Skeletal muscle satellite cell (primary cell): ENCODE measurements at regions not wholly inside any gene's neighbourhood (a gene's known extent, or its start where the extent isn't known, plus 50 kb on each side); places are given as distances from the start of the nearest gene placed in this dataset.
"Not testable (repeated sequence)": the region's sequence is repeated elsewhere in the genome, so short reads cannot be mapped to it uniquely, and the experiment has no call there.

Experiments
- H3K27me3 ChIP-seq: 2 replicates; pipeline ENCODE4 v1.7.0; 2013; ENCODE audit warnings: low read length; ENCODE audit not compliant: control insufficient read depth, insufficient read depth
- H3K36me3 ChIP-seq: 2 replicates; pipeline ENCODE4 v1.7.0; 2013; ENCODE audit warnings: mild to moderate bottlenecking, control low read depth, low read length; ENCODE audit not compliant: insufficient read depth
- H3K4me1 ChIP-seq: 2 replicates; pipeline ENCODE4 v1.7.0; 2013; ENCODE audit warnings: low read length; ENCODE audit not compliant: control insufficient read depth, insufficient read depth
- H3K4me2 ChIP-seq: 2 replicates; pipeline ENCODE4 v1.7.0; 2013; ENCODE audit warnings: mild to moderate bottlenecking, low read length
- H3K4me3 ChIP-seq: 2 replicates; pipeline ENCODE4 v1.7.0; 2013; ENCODE audit warnings: low read length
- H3K9ac ChIP-seq: 2 replicates; pipeline ENCODE4 v1.7.0; 2013; ENCODE audit warnings: mild to moderate bottlenecking, low read depth, low read length, moderate library complexity
- H3K9me3 ChIP-seq: replicated peaks from 2 replicates; pipeline ENCODE4 v1.7.0; 2013; ENCODE audit warnings: mild to moderate bottlenecking, control low read depth, low read length

- no peaks in the 10 kb centered on the region for H3K27me3 ChIP-seq
- H3K4me1 ChIP-seq = no peaks in the 10 kb centered on the region
- no peaks in the 10 kb centered on the region for H3K36me3 ChIP-seq
- H3K9me3 ChIP-seq = no peaks in the 10 kb centered on the region
- H3K9ac ChIP-seq = no peak overlapping the region
- H3K4me2 ChIP-seq = no peak overlapping the region
- no peak overlapping the region for H3K4me3 ChIP-seq
These were observed 393.1 kb downstream of the PTPRU start for GRCh38 chr1:29629401-29629800.

DNA sequence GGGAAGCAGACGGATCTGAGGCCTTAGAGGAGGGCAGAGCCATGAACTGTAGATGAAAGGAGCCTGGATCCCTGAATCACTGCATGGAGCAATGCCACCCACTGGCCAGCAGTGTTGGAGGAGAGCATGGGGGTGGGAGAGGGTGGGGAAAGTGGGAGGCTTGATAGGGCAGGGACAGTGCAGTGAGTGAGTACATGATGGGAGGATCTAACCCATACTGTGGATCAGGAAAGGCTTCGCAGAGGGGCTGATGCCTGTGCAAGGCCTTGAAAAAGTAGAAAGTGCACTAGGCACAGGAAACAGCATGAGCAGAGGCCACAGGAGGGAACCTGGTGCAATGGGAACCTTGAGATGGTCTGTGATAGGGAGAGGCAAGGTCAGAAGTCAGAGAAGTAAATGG lies 391.9 kb downstream of the PTPRU start:
- Histone ChIP-seq H3K4me1 (no peaks in the 10 kb centered on the region), H3K9ac (no peak overlapping the region), H3K4me2 (no peak overlapping the region), H3K36me3 (no peaks in the 10 kb centered on the region), H3K9me3 (no peaks in the 10 kb centered on the region), H3K27me3 (no peaks in the 10 kb centered on the region), H3K4me3 (no peak overlapping the region)

GRCh38 chr1:29626726-29627125 lies 390.4 kb downstream of the PTPRU start:
- Histone ChIP-seq H3K36me3 (no peaks in the 10 kb centered on the region), H3K4me3 (no peak overlapping the region), H3K4me1 (peaks cover 6% of the 10 kb centered on the region), H3K4me2 (no peak overlapping the region), H3K9me3 (no peaks in the 10 kb centered on the region), H3K27me3 (no peaks in the 10 kb centered on the region), H3K9ac (no peak overlapping the region)

DNA sequence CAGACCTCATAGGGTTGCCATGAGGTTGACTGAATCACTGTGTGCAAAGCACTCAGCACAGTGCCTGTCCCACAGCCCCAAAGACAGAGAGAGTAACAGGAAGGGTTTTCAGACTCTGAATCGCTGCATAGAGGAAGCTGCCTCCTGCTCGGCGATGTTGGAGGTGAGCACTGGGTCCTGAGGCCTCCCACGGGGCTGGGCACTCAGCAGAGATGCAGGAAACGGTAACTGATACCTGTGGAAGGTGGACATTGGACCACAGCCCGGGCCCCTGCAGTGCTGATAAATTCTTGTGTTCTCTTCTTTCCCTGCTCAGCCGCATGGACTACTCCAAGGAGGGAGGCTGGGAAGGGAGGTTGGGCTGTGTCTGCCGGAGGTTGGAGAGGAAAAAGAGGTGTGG lies 389.7 kb downstream of the PTPRU start:
- no peak overlapping the region for H3K4me3 ChIP-seq
- H3K4me1 ChIP-seq = peaks cover 6% of the 10 kb centered on the region
- no peak overlapping the region for H3K4me2 ChIP-seq
- no peak overlapping the region for H3K9ac ChIP-seq
- no peaks in the 10 kb centered on the region for H3K36me3 ChIP-seq
- H3K9me3 ChIP-seq = no peaks in the 10 kb centered on the region
- H3K27me3 ChIP-seq = no peaks in the 10 kb centered on the region

- Histone ChIP-seq H3K9ac (no peak overlapping the region), H3K4me3 (no peak overlapping the region), H3K4me1 (peaks cover 6% of the 10 kb centered on the region), H3K4me2 (no peak overlapping the region), H3K9me3 (no peaks in the 10 kb centered on the region), H3K27me3 (no peaks in the 10 kb centered on the region), H3K36me3 (no peaks in the 10 kb centered on the region)
These were observed 388.7 kb downstream of the PTPRU start for GRCh38 chr1:29625084-29625420.

- H3K4me2 ChIP-seq = no peak overlapping the region
- no peaks in the 10 kb centered on the region for H3K9me3 ChIP-seq
- H3K27me3 ChIP-seq = no peaks in the 10 kb centered on the region
- no peak overlapping the region for H3K9ac ChIP-seq
- H3K4me1 ChIP-seq = peaks cover 6% of the 10 kb centered on the region
- no peak overlapping the region for H3K4me3 ChIP-seq
- no peaks in the 10 kb centered on the region for H3K36me3 ChIP-seq
These were observed 388.2 kb downstream of the PTPRU start for GRCh38 chr1:29624320-29625083.

DNA sequence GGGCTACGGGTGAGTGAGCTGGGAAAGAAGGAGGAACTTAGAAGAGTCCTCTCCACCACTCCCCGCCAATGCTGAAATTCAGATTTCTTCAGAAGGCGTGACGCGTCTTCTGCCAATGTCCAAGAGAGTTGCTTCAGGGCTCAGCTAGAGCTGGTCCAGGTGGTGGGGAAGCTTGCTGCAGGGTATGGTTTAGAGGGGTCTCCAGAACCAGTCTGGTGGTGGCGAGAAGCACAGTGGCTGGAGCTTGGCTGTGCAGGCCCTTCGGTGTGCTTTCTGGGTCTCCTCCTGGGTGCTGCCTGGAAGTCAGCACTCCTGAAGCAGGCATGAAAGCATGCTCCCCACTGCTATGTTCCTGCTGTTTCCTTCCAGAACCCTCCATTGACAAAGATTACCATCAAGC lies 387.2 kb downstream of the PTPRU start:
- Histone ChIP-seq H3K9ac (no peak overlapping the region), H3K27me3 (no peaks in the 10 kb centered on the region), H3K4me2 (no peak overlapping the region), H3K36me3 (no peaks in the 10 kb centered on the region), H3K4me1 (peaks cover 6% of the 10 kb centered on the region), H3K4me3 (no peak overlapping the region), H3K9me3 (no peaks in the 10 kb centered on the region)

DNA sequence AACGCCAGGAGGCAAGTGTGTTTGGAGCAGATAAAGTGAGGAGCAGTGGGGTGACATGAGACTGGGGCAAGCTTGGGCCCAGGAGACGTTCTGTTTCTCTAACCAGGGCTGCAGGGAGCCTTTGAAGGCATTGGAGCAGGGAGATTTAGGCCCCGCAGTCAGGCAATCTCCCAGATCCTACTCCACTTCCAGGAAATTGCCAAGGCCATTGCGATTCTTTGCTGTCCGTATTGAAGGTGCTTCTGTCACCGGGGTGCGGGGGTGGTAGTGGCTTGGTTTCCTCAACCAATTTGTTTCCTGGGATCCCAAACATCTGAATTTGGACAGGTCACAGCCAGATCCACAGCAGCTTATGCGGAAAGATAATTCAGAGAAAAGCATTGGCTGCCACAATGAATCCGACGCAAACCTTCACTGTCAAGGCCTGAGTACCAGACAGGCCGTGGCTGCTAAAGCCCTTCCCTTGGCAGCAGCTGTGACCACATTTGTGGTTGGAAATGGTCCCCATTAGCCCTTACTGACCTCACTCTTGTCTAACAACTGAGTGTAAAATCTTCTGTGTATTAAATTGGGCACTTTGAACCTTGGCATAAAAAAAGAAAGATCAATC lies 385.6 kb downstream of the PTPRU start:
- Histone ChIP-seq H3K4me2 (no peak overlapping the region), H3K9me3 (no peaks in the 10 kb centered on the region)

DNA sequence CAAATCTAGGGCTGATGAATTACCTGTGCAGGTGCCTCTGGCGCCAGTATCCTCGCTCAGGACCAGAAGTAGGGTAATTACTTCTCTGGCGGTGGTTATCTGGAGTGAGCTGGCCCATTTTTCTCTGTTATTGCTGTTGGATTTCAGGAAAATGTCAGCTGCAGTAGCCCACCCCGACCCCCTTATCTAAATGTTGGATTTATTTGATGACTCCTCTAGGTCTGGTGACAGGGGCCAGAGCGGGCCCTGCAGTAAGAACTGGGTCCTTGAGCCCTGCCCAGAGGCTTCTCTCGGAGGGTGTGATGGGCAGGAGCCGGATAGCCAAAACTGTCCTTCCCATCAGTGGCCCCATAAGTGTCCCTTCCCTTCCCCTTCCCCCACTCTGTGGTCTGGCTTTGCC lies 384.3 kb downstream of the PTPRU start:
- peaks cover 6% of the 10 kb centered on the region for H3K4me1 ChIP-seq
- H3K9me3 ChIP-seq = no peaks in the 10 kb centered on the region
- no peak overlapping the region for H3K9ac ChIP-seq
- H3K27me3 ChIP-seq = no peaks in the 10 kb centered on the region
- no peak overlapping the region for H3K4me3 ChIP-seq
- no peaks in the 10 kb centered on the region for H3K36me3 ChIP-seq
- H3K4me2 ChIP-seq = no peak overlapping the region

More for the DNA sequence above, 385.6 kb downstream of the PTPRU start:
- no peaks in the 10 kb centered on the region for H3K27me3 ChIP-seq
- peaks cover 6% of the 10 kb centered on the region for H3K4me1 ChIP-seq
- H3K4me3 ChIP-seq = no peak overlapping the region
- no peaks in the 10 kb centered on the region for H3K36me3 ChIP-seq
- H3K9ac ChIP-seq = no peak overlapping the region

DNA sequence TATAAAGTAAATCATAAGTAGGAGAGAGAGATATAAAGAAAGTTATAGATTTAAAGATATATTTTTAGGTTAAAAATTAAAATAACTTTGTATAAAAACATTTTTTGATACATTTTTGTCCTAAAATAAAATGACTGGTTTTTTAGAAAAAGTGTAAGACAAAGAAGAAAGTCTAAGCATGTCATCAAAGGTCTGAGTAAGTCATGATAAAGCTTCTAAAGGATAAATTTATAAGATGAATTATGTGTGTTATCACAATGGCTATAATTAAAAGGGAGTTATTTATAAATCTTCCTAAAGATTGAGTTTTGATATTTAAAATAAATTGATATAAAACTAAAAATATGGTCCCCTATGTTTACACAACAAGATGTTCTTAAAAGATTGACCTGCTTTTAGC lies 370.9 kb downstream of the PTPRU start:
- H3K4me3 ChIP-seq = no peak overlapping the region
- H3K9ac ChIP-seq = no peak overlapping the region
- no peaks in the 10 kb centered on the region for H3K9me3 ChIP-seq
- no peaks in the 10 kb centered on the region for H3K27me3 ChIP-seq
- H3K4me1 ChIP-seq = no peaks in the 10 kb centered on the region
- no peak overlapping the region for H3K4me2 ChIP-seq
- H3K36me3 ChIP-seq = no peaks in the 10 kb centered on the region

DNA sequence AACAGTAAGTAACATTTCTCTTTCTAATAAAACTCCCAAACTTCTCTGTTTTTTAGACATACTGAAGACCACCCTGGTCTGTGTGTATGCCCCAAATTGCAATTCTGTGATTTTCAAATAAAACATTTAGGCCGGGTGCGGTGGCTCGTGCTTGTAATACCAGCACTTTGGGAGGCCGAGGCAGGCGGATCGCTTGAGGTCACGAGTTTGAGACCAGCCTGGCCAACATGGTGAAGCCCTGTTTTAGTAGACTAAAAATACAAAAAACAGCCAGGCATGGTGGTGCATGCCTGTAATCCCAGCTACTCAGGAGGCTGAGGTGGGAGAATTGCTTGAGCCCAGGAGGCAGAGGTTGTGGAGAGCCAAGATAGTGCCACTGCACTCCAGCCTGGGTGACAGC lies 368.5 kb downstream of the PTPRU start:
- H3K4me1 ChIP-seq, H3K9me3 ChIP-seq, H3K4me3 ChIP-seq, H3K27me3 ChIP-seq, H3K36me3 ChIP-seq, H3K4me2 ChIP-seq, H3K9ac ChIP-seq: not testable (repeated sequence)

- Histone ChIP-seq H3K9me3 (no peaks in the 10 kb centered on the region), H3K9ac (no peak overlapping the region), H3K4me2 (no peak overlapping the region), H3K4me3 (no peak overlapping the region), H3K36me3 (no peaks in the 10 kb centered on the region), H3K27me3 (no peaks in the 10 kb centered on the region), H3K4me1 (no peaks in the 10 kb centered on the region)
These were observed 367.3 kb downstream of the PTPRU start for GRCh38 chr1:29603622-29604021.
